B cell (primary cell): ENCODE measurements at regions not wholly inside any gene's neighbourhood (a gene's known extent, or its start where the extent isn't known, plus 50 kb on each side); places are given as distances from the start of the nearest gene placed in this dataset.

ENCODE experiments used
- EZH2 ChIP-seq: IDR thresholded peaks from 2 replicates; pipeline ENCODE4 v1.6.1; 2012; ENCODE audit warnings: borderline replicate concordance, low read depth, mild to moderate bottlenecking, moderate library complexity, low read length; ENCODE audit not compliant: insufficient read depth, poor library complexity, severe bottlenecking
- TF ChIP-seq, protein P1 (sequence below): fragments of 200-600 bp; IDR thresholded peaks from one replicate; pipeline ENCODE4 v1.8.0; 2022; ENCODE audit warnings: antibody characterized with exemption, mild to moderate bottlenecking

DNA sequence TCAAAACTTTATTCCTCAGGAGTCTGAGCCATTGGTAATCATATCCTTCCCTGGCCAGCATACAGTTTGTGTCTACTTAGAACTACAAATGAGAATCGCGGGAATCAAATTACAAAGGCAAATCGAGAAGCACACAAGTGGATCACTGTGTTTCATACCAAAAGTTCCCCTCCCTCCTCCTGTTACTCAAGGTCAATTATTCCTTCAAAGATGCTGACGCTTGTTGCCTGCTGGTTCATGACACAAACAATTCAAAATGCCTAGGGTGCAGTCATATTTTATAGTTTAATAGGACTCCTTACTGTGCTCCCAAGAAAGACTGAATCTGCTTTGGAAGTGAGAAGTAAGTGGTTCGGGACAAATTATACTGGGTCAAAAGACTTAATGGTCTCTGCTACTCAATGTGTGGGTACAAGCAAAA lies 93.0 kb upstream of the PBX1 start:
- TF ChIP-seq EZH2, result no peak
- TF ChIP-seq, protein P1, sequence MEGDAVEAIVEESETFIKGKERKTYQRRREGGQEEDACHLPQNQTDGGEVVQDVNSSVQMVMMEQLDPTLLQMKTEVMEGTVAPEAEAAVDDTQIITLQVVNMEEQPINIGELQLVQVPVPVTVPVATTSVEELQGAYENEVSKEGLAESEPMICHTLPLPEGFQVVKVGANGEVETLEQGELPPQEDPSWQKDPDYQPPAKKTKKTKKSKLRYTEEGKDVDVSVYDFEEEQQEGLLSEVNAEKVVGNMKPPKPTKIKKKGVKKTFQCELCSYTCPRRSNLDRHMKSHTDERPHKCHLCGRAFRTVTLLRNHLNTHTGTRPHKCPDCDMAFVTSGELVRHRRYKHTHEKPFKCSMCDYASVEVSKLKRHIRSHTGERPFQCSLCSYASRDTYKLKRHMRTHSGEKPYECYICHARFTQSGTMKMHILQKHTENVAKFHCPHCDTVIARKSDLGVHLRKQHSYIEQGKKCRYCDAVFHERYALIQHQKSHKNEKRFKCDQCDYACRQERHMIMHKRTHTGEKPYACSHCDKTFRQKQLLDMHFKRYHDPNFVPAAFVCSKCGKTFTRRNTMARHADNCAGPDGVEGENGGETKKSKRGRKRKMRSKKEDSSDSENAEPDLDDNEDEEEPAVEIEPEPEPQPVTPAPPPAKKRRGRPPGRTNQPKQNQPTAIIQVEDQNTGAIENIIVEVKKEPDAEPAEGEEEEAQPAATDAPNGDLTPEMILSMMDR, result no peak
